ENCODE measurements at regions not wholly inside any gene's neighbourhood (a gene's known extent, or its start where the extent isn't known, plus 50 kb on each side); places are given as distances from the start of the nearest gene placed in this dataset.

DNA sequence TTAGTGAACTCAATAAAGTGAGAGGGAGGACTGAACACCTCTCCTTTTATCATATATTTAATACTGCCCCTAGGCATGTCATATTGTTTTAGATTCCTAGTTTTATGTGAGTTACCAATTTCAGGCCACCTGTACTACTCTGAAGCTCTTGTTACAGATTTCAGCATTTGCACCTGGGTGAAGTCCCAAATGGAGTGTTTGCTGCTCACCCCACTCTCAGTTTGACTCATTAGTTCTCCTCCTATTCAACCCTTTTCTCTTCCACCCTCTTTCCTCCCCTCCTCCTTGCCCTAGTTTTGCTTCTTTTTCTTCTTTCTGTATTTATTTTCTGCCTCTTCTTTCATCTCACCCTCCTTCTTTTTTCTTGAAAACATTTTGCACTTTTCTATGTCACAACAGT, 1852.2 kb upstream of the IGFBP7 start:
- TF ChIP-seq, protein P1, sequence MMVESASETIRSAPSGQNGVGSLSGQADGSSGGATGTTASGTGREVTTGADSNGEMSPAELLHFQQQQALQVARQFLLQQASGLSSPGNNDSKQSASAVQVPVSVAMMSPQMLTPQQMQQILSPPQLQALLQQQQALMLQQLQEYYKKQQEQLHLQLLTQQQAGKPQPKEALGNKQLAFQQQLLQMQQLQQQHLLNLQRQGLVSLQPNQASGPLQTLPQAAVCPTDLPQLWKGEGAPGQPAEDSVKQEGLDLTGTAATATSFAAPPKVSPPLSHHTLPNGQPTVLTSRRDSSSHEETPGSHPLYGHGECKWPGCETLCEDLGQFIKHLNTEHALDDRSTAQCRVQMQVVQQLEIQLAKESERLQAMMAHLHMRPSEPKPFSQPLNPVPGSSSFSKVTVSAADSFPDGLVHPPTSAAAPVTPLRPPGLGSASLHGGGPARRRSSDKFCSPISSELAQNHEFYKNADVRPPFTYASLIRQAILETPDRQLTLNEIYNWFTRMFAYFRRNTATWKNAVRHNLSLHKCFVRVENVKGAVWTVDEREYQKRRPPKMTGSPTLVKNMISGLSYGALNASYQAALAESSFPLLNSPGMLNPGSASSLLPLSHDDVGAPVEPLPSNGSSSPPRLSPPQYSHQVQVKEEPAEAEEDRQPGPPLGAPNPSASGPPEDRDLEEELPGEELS (CRISPR knock-in tag; IDR thresholded peaks at IDR 0.05), result no peak
- TF ChIP-seq NFYB (CRISPR knock-in tag; conservative IDR thresholded peaks at IDR 0.05; ENCODE audit: low read depth) (no peak), TCF7 (CRISPR knock-in tag; IDR thresholded peaks at IDR 0.05; ENCODE audit: low read depth) (no peak), SP1 (CRISPR knock-in tag; conservative IDR thresholded peaks at IDR 0.05) (no peak), FOXJ3 (CRISPR knock-in tag; IDR thresholded peaks at IDR 0.05; ENCODE audit: borderline replicate concordance) (no peak), NFATC4 (CRISPR knock-in tag; IDR thresholded peaks at IDR 0.05) (no peak), NR3C1 (CRISPR knock-in tag; conservative IDR thresholded peaks at IDR 0.05; ENCODE audit: low read depth) (no peak), ZNF121 (CRISPR knock-in tag; IDR thresholded peaks at IDR 0.05) (no peak)
- TF ChIP-seq, protein P2, sequence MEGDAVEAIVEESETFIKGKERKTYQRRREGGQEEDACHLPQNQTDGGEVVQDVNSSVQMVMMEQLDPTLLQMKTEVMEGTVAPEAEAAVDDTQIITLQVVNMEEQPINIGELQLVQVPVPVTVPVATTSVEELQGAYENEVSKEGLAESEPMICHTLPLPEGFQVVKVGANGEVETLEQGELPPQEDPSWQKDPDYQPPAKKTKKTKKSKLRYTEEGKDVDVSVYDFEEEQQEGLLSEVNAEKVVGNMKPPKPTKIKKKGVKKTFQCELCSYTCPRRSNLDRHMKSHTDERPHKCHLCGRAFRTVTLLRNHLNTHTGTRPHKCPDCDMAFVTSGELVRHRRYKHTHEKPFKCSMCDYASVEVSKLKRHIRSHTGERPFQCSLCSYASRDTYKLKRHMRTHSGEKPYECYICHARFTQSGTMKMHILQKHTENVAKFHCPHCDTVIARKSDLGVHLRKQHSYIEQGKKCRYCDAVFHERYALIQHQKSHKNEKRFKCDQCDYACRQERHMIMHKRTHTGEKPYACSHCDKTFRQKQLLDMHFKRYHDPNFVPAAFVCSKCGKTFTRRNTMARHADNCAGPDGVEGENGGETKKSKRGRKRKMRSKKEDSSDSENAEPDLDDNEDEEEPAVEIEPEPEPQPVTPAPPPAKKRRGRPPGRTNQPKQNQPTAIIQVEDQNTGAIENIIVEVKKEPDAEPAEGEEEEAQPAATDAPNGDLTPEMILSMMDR (IDR thresholded peaks at IDR 0.05), result no peak
- TF ChIP-seq, protein P3, sequence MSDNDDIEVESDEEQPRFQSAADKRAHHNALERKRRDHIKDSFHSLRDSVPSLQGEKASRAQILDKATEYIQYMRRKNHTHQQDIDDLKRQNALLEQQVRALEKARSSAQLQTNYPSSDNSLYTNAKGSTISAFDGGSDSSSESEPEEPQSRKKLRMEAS (CRISPR knock-in tag; IDR thresholded peaks at IDR 0.05), result no peak
- TF ChIP-seq, protein P4, sequence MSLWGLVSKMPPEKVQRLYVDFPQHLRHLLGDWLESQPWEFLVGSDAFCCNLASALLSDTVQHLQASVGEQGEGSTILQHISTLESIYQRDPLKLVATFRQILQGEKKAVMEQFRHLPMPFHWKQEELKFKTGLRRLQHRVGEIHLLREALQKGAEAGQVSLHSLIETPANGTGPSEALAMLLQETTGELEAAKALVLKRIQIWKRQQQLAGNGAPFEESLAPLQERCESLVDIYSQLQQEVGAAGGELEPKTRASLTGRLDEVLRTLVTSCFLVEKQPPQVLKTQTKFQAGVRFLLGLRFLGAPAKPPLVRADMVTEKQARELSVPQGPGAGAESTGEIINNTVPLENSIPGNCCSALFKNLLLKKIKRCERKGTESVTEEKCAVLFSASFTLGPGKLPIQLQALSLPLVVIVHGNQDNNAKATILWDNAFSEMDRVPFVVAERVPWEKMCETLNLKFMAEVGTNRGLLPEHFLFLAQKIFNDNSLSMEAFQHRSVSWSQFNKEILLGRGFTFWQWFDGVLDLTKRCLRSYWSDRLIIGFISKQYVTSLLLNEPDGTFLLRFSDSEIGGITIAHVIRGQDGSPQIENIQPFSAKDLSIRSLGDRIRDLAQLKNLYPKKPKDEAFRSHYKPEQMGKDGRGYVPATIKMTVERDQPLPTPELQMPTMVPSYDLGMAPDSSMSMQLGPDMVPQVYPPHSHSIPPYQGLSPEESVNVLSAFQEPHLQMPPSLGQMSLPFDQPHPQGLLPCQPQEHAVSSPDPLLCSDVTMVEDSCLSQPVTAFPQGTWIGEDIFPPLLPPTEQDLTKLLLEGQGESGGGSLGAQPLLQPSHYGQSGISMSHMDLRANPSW (CRISPR knock-in tag; conservative IDR thresholded peaks at IDR 0.05; ENCODE audit: low read depth), result no peak
- TF ChIP-seq, protein P5, sequence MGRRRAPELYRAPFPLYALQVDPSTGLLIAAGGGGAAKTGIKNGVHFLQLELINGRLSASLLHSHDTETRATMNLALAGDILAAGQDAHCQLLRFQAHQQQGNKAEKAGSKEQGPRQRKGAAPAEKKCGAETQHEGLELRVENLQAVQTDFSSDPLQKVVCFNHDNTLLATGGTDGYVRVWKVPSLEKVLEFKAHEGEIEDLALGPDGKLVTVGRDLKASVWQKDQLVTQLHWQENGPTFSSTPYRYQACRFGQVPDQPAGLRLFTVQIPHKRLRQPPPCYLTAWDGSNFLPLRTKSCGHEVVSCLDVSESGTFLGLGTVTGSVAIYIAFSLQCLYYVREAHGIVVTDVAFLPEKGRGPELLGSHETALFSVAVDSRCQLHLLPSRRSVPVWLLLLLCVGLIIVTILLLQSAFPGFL (CRISPR knock-in tag; IDR thresholded peaks at IDR 0.05; ENCODE audit: borderline replicate concordance), result no peak

Data from WTC11 (cell line).